Activated CD4-positive, alpha-beta T cell treated with anti-CD3 and anti-CD28 coated beads for 36 hours (primary cell): ENCODE measurements at regions not wholly inside any gene's neighbourhood (a gene's known extent, or its start where the extent isn't known, plus 50 kb on each side); places are given as distances from the start of the nearest gene placed in this dataset.
A peak's percentile ranks its signal among the peaks of the same experiment; 100 is the strongest.

Experiments used
- ATAC-seq: fragments of 200-7000 bp; cut with Tn5 transposase; one replicate; pipeline ENCODE4 v1.10.0; 2021; ENCODE audit warnings: mild to moderate bottlenecking, moderate library complexity
- CTCF ChIA-PET: fragments of 350-600 bp; sonication (Branson Sonifier 250); formaldehyde crosslinking; loops from one replicate; lab custom pipeline; 2021; ENCODE audit warnings: antibody characterized with exemption; lab: Charles Lee
- POLR2A ChIA-PET: fragments of 350-600 bp; sonication (Branson Sonifier 250); formaldehyde crosslinking; loops from one replicate; lab custom pipeline; 2021; ENCODE audit warnings: antibody characterized with exemption, inconsistent platforms; lab: Charles Lee
- DNase-seq: peaks from one replicate; pipeline ENCODE4 v3.0.0-alpha.2; 2020
- H3K27ac Mint-ChIP-seq: one replicate; pipeline ENCODE4 v1.8.0; 2021; ENCODE audit warnings: mixed read lengths
- H3K27me3 Mint-ChIP-seq: one replicate; pipeline ENCODE4 v1.8.0; 2021; ENCODE audit warnings: mixed read lengths
- H3K36me3 Mint-ChIP-seq: one replicate; pipeline ENCODE4 v1.8.0; 2021; ENCODE audit warnings: low read depth, mixed read lengths
- H3K4me1 Mint-ChIP-seq: one replicate; pipeline ENCODE4 v1.8.0; 2021; ENCODE audit warnings: mixed read lengths
- H3K4me3 Mint-ChIP-seq: one replicate; pipeline ENCODE4 v1.8.0; 2021; ENCODE audit warnings: mild to moderate bottlenecking, moderate library complexity, mixed read lengths
- H3K9me3 Mint-ChIP-seq: one replicate; pipeline ENCODE4 v1.8.0; 2021; ENCODE audit warnings: low read depth, mixed read lengths
- intact Hi-C, 2 experiments: fragments of 100-400 bp; cut with DNase I in 1 of 2; cut with micrococcal nuclease in 1 of 2; formaldehyde crosslinking; loops; one replicate each; pipeline versions ENCODE4 v1.14.2 to v1.15.1; 2022 to 2024; cut with DNase I, micrococcal nuclease

DNA sequence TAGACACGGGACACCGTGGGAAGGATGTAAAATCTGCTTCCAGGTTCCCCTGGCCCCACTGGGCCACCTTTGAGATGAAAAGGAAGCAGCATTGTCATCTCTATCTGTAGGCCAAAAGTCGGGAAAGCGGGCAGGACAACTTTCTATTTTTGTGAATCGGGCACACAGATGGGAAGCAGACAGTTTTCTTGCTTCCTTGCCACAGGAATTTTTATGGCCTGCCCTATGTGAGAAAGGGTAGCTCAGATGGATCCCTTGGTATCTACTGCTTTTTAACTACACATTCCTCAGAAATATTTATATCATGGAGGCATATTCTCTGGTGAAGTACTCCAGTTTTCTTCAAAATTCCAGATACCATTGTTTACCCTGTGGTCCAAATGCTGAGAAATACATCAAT lies 735.5 kb downstream of the CBLN2 start:
- intact Hi-C loops = no loop called here
- POLR2A ChIA-PET = no interaction called here
- peaks cover 4% of the 10 kb centered on the region for H3K9me3 Mint-ChIP-seq
- no peak for ATAC-seq
- H3K27me3 Mint-ChIP-seq = no peaks in the 10 kb centered on the region
- no peaks in the 10 kb centered on the region for H3K36me3 Mint-ChIP-seq
- CTCF ChIA-PET = no interaction called here
- no peaks in the 10 kb centered on the region for H3K4me1 Mint-ChIP-seq
- no peak for DNase-seq
- H3K27ac Mint-ChIP-seq = no peak overlapping the region
- H3K4me3 Mint-ChIP-seq = no peak overlapping the region

DNA sequence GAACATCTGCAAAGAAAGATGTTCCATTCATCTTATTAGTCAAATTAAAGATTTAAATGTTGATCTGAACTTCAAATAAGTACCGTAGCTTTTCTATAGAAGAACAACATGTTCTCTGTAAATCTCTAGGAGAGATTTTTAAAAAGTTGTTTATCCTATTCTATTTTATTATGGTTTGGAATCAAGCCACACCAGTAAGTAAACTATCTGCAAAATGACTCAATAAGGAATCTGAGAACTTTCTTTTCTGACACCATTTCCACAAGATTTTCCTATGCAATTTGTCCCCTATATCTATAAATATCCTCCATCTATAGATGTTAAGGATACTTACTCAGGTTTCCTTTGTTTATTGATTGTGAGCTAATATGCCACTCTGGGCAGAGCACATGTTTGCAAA lies 736.6 kb downstream of the CBLN2 start:
- H3K4me3 Mint-ChIP-seq = no peak overlapping the region
- H3K27ac Mint-ChIP-seq = no peak overlapping the region
- intact Hi-C loops = no loop called here
- ATAC-seq (no peak), DNase-seq (no peak)
- no peaks in the 10 kb centered on the region for H3K36me3 Mint-ChIP-seq
- H3K9me3 Mint-ChIP-seq = peaks cover 4% of the 10 kb centered on the region
- ChIA-PET POLR2A (no interaction called here), CTCF (interaction anchor here (0.8 kb wide), 1 partner anchor 96 kb away, joined by 3 read pairs; no protein-coding TSS in a partner anchor)
- H3K27me3 Mint-ChIP-seq = no peaks in the 10 kb centered on the region
- no peaks in the 10 kb centered on the region for H3K4me1 Mint-ChIP-seq

DNA sequence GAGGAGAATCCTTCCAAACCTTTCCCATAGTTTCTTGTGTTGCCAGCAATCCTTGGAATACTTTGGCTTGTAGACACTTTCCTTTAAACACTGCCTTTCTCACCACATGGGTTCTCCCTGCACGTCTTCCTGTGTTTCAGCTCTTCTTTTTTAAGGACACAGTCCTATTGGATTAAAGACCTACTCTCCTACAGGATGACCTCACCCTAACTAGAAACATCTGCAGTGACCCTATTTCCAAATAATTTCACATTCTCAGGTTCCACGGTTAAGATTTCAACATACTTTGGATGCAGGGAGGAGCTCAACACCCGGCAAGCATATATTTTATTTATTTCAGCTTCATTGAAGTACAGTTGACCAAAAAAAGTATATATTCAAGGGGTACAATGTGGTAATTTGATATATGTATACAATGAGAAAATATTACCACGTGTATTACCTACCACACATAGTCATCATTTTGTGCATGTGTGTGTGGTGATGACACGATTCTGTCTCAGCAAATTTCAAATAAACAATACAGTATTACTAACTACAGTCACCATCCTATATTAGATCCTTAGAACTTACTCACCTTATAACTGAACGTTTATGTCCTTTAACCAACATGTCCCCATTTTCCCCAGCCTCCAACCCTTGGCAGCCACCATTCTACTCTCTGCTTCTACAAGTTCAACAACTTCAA lies 745.0 kb downstream of the CBLN2 start:
- DNase-seq (no peak), ATAC-seq (no peak)
- Mint-ChIP-seq H3K27me3 (no peaks in the 10 kb centered on the region), H3K9me3 (no peaks in the 10 kb centered on the region), H3K4me3 (no peak overlapping the region), H3K27ac (no peak overlapping the region), H3K36me3 (no peaks in the 10 kb centered on the region), H3K4me1 (no peaks in the 10 kb centered on the region)
- ChIA-PET POLR2A (no interaction called here), CTCF (no interaction called here)
- intact Hi-C loops = no loop called here

DNA sequence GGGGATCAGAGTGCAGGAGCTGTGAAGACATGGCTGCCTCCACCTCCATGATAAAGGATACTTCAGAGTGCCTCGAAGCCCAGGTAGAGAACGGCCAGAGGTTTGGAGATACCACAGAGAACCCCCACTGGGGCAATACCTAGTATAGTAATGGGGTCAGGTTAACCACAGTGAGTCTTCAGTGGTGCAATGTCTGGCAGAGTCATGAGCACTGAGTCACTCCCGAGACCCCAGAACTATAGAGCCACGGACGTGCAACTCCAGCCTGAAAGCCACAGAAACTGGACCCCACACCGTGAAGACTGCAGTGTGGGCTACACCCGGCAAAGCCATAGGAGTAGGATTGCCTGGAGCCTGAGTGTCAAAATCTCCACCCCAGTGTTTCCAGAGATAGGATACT lies 746.6 kb downstream of the CBLN2 start:
- CTCF ChIA-PET = no interaction called here
- Mint-ChIP-seq H3K4me1 (no peaks in the 10 kb centered on the region), H3K4me3 (no peak overlapping the region), H3K36me3 (no peaks in the 10 kb centered on the region), H3K27ac (no peak overlapping the region), H3K27me3 (no peaks in the 10 kb centered on the region), H3K9me3 (no peaks in the 10 kb centered on the region)
- intact Hi-C loops = no loop called here
- POLR2A ChIA-PET = no interaction called here
- ATAC-seq (no peak), DNase-seq (no peak)

DNA sequence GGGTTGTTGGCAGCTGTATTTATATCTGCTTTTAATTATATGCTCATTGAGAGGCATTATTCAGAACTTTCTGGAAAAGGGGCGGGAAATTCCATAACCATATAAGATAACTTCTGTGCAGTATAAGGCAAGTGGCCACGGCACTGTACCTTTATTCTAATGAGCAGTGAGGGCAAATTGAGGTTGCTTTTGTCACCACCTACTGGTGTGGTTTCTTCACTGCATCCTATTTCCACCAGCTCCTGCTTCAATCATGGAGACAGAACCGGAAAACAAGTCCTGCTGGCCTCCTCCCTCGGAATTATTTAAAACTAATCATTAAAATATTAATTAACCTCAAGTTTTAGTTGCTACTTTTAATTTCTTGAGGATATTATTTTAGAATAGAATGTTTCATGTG lies 759.4 kb downstream of the CBLN2 start:
- Mint-ChIP-seq H3K4me1 (no peaks in the 10 kb centered on the region), H3K36me3 (no peaks in the 10 kb centered on the region), H3K9me3 (no peaks in the 10 kb centered on the region), H3K27me3 (no peaks in the 10 kb centered on the region), H3K27ac (no peak overlapping the region), H3K4me3 (no peak overlapping the region)
- POLR2A ChIA-PET = no interaction called here
- intact Hi-C loops = loop anchor here in 1 of 2 experiments (1.0 to 5.0 kb wide), 3 partner anchors 852 to 1294 kb away; no protein-coding TSS in a partner anchor
- CTCF ChIA-PET = interaction anchor here (0.8 kb wide), 1 partner anchor 64 kb away, joined by 3 read pairs; no protein-coding TSS in a partner anchor
- ATAC-seq = no peak
- peak; percentile 24 for DNase-seq

DNA sequence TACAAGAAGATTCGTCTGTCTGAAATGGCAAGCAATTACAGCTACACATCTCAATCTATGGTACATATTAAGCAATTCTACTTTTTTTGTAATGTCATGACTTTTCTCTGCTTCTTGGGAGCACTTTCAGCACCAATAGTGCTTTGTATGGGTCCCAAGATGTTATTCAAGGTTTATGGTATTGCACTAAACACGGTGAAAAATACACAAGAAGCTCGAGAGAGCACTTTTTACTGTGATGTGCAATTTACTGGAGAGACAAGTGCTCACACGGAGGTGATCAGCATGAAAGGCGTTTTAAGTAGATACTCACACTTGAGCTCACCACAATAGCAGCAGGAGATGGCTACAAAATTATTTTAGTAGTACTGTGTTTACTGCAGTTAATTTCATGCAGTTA lies 783.6 kb downstream of the CBLN2 start:
- H3K9me3 Mint-ChIP-seq = peaks cover 4% of the 10 kb centered on the region
- ChIA-PET POLR2A (no interaction called here), CTCF (interaction anchor here (1.2 kb wide), 1 partner anchor 8 kb away, joined by 4 read pairs; no protein-coding TSS in a partner anchor)
- no peaks in the 10 kb centered on the region for H3K4me1 Mint-ChIP-seq
- no peak overlapping the region for H3K4me3 Mint-ChIP-seq
- ATAC-seq (no peak), DNase-seq (no peak)
- H3K27ac Mint-ChIP-seq = no peak overlapping the region
- intact Hi-C loops = no loop called here
- H3K27me3 Mint-ChIP-seq = no peaks in the 10 kb centered on the region
- H3K36me3 Mint-ChIP-seq = no peaks in the 10 kb centered on the region

- ChIA-PET CTCF (no interaction called here), POLR2A (no interaction called here)
- no peak overlapping the region for H3K4me3 Mint-ChIP-seq
- peaks cover 3% of the 10 kb centered on the region for H3K9me3 Mint-ChIP-seq
- ATAC-seq (no peak), DNase-seq (no peak)
- H3K36me3 Mint-ChIP-seq = no peaks in the 10 kb centered on the region
- no peak overlapping the region for H3K27ac Mint-ChIP-seq
- no peaks in the 10 kb centered on the region for H3K4me1 Mint-ChIP-seq
- H3K27me3 Mint-ChIP-seq = peaks cover 1% of the 10 kb centered on the region
- intact Hi-C loops = no loop called here
Observed at GRCh38 chr18:71754246-71754645, 789.9 kb downstream of the CBLN2 start.

- ATAC-seq (no peak), DNase-seq (no peak)
- Mint-ChIP-seq H3K4me3 (no peak overlapping the region), H3K27me3 (no peaks in the 10 kb centered on the region), H3K4me1 (no peaks in the 10 kb centered on the region), H3K27ac (no peak overlapping the region), H3K36me3 (no peaks in the 10 kb centered on the region), H3K9me3 (peaks cover 6% of the 10 kb centered on the region)
- CTCF ChIA-PET = no interaction called here
- POLR2A ChIA-PET = no interaction called here
- intact Hi-C loops = no loop called here
Observed at GRCh38 chr18:71743634-71744033, 800.5 kb downstream of the CBLN2 start.

DNA sequence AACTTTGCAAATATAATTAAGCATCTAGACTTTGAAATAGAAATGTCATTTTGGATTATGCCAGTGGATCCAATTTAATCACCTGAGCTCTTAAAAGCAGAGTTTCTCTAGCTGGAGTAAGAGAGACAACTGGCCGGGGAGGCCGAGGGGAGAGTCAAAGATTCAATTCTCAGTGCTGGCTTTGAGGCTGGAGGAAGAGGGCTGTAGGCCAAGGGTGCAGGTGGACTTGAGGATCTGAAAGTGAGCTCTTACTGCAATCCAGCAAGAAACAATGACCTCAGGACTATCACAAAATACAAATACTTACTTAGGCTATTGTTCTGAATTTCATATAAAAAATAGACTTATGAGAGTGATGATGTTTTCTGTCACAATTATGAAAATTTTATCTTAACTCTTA lies 814.5 kb downstream of the CBLN2 start:
- POLR2A ChIA-PET = no interaction called here
- CTCF ChIA-PET = no interaction called here
- DNase-seq (no peak), ATAC-seq (no peak)
- no peaks in the 10 kb centered on the region for H3K27me3 Mint-ChIP-seq
- H3K36me3 Mint-ChIP-seq = no peaks in the 10 kb centered on the region
- H3K4me1 Mint-ChIP-seq = no peaks in the 10 kb centered on the region
- H3K9me3 Mint-ChIP-seq = no peaks in the 10 kb centered on the region
- no peak overlapping the region for H3K4me3 Mint-ChIP-seq
- no peak overlapping the region for H3K27ac Mint-ChIP-seq
- intact Hi-C loops = no loop called here

- POLR2A ChIA-PET = no interaction called here
- CTCF ChIA-PET = no interaction called here
- no peaks in the 10 kb centered on the region for H3K4me1 Mint-ChIP-seq
- no peaks in the 10 kb centered on the region for H3K36me3 Mint-ChIP-seq
- H3K9me3 Mint-ChIP-seq = no peaks in the 10 kb centered on the region
- peak; percentile 44 for ATAC-seq
- intact Hi-C loops = no loop called here
- no peaks in the 10 kb centered on the region for H3K27me3 Mint-ChIP-seq
- no peak for DNase-seq
- no peak overlapping the region for H3K4me3 Mint-ChIP-seq
- no peak overlapping the region for H3K27ac Mint-ChIP-seq
Observed at GRCh38 chr18:71727909-71728308, 816.2 kb downstream of the CBLN2 start.

DNA sequence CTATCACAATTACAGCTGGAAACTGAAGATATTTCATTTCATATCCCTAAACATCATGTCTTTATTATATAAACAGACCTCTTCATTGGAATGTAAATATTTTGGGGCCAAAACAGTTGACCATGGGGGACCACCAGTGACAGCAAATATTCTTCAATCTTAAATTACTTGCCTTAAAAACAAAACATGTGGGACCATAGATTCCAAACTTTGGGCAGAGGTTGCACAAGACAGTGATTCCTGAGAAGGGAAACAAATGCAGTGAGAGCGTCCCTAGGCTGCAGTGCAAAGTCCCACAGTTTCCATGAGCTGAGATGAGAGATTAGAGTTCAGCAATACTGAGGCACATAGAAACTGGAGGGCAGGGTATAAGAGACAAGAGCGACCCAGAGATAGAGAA lies 818.9 kb downstream of the CBLN2 start:
- H3K4me3 Mint-ChIP-seq = no peak overlapping the region
- ATAC-seq (no peak), DNase-seq (no peak)
- H3K9me3 Mint-ChIP-seq = no peaks in the 10 kb centered on the region
- intact Hi-C loops = no loop called here
- POLR2A ChIA-PET = no interaction called here
- no peaks in the 10 kb centered on the region for H3K4me1 Mint-ChIP-seq
- no peaks in the 10 kb centered on the region for H3K27me3 Mint-ChIP-seq
- no peak overlapping the region for H3K27ac Mint-ChIP-seq
- H3K36me3 Mint-ChIP-seq = no peaks in the 10 kb centered on the region
- CTCF ChIA-PET = no interaction called here

GRCh38 chr18:71707985-71708500 lies 836.1 kb downstream of the CBLN2 start:
- no peak overlapping the region for H3K4me3 Mint-ChIP-seq
- intact Hi-C loops = no loop called here
- ATAC-seq (no peak), DNase-seq (no peak)
- H3K9me3 Mint-ChIP-seq = no peaks in the 10 kb centered on the region
- POLR2A ChIA-PET = no interaction called here
- CTCF ChIA-PET = interaction anchor here (0.6 kb wide), 1 partner anchor 23 kb away, joined by 3 read pairs; no protein-coding TSS in a partner anchor
- no peaks in the 10 kb centered on the region for H3K4me1 Mint-ChIP-seq
- H3K36me3 Mint-ChIP-seq = no peaks in the 10 kb centered on the region
- H3K27ac Mint-ChIP-seq = no peak overlapping the region
- H3K27me3 Mint-ChIP-seq = no peaks in the 10 kb centered on the region
